ENCODE measurements at regions not wholly inside any gene's neighbourhood (a gene's known extent, or its start where the extent isn't known, plus 50 kb on each side); places are given as distances from the start of the nearest gene placed in this dataset.

- no peak for TF ChIP-seq ZNF785 (tag by site-specific recombination; IDR thresholded peaks at IDR 0.05)
- no peak for TF ChIP-seq TRIM28 (IDR thresholded peaks at IDR 0.05; ENCODE audit: borderline replicate concordance, low read length)
- no peak for TF ChIP-seq KLF10 (tag by site-specific recombination; IDR thresholded peaks at IDR 0.05)
- no peak for TF ChIP-seq ZNF114 (tag by site-specific recombination; IDR thresholded peaks at IDR 0.05)
- no peak for TF ChIP-seq SP7 (tag by site-specific recombination; IDR thresholded peaks at IDR 0.05)
- TF ChIP-seq ZNF639 (tag by site-specific recombination; IDR thresholded peaks at IDR 0.05) = no peak
- no peak for TF ChIP-seq SP3 (tag by site-specific recombination; IDR thresholded peaks at IDR 0.05)
- TF ChIP-seq ZNF514 (tag by site-specific recombination; IDR thresholded peaks at IDR 0.05) = no peak
- TF ChIP-seq REPIN1 (tag by site-specific recombination; IDR thresholded peaks at IDR 0.05; ENCODE audit: low read depth) = no peak
- no peak for TF ChIP-seq ZNF571 (tag by site-specific recombination; IDR thresholded peaks at IDR 0.05)
- TF ChIP-seq SETDB1 (IDR thresholded peaks at IDR 0.05; ENCODE audit: insufficient read length, low read length) = no peak
- TF ChIP-seq HOXA7 (CRISPR knock-in tag; IDR thresholded peaks at IDR 0.05; ENCODE audit: borderline replicate concordance) = no peak
- Histone ChIP-seq H3K4me3 (ENCODE audit: low read depth, low read length) (no peak overlapping the region), H3K27ac (ENCODE audit: extremely low read depth, low read depth, low read length) (no peak overlapping the region), H3K9me3 (ENCODE audit: control insufficient read depth, insufficient read depth, low read depth, low read length) (no peaks in the 10 kb centered on the region), H3K36me3 (ENCODE audit: control insufficient read depth in 2 of 2, insufficient read depth in 1 of 2, low read length in 2 of 2) (no peaks in the 10 kb centered on the region), H3K4me1 (ENCODE audit: control insufficient read depth, insufficient read depth, low read length) (no peaks in the 10 kb centered on the region)
- ChIA-PET CTCF (interaction anchor here (0.6 kb wide), 1 partner anchor 90 kb away, joined by 3 read pairs; no protein-coding TSS in a partner anchor), POLR2A (no interaction called here)
These were observed 80.3 kb upstream of the FRY start for GRCh38 chr13:31951215-31951678.

- POLR2A ChIA-PET = interaction anchor here (0.6 kb wide), 1 partner anchor 14 kb away, joined by 4 read pairs; no protein-coding TSS in a partner anchor
- Histone ChIP-seq H3K4me1 (ENCODE audit: control insufficient read depth, insufficient read depth, low read length) (no peaks in the 10 kb centered on the region), H3K9me3 (ENCODE audit: control insufficient read depth, insufficient read depth, low read depth, low read length) (no peaks in the 10 kb centered on the region), H3K36me3 (ENCODE audit: control insufficient read depth in 2 of 2, insufficient read depth in 1 of 2, low read length in 2 of 2) (no peaks in the 10 kb centered on the region), H3K4me3 (ENCODE audit: low read depth, low read length) (no peak overlapping the region), H3K27ac (ENCODE audit: extremely low read depth, low read depth, low read length) (no peak overlapping the region)
- TF ChIP-seq ZNF560 (tag by site-specific recombination; IDR thresholded peaks at IDR 0.05; ENCODE audit: borderline replicate concordance) (no peak), ZNF529 (tag by site-specific recombination; IDR thresholded peaks at IDR 0.05; ENCODE audit: insufficient replicate concordance) (no peak), AEBP2 (tag by site-specific recombination; IDR thresholded peaks at IDR 0.05; ENCODE audit: borderline replicate concordance) (no peak), ZNF692 (tag by site-specific recombination; IDR thresholded peaks at IDR 0.05) (no peak)
- CTCF ChIA-PET = interaction anchor here (1.2 kb wide), 1 partner anchor 43 kb away, joined by 3 read pairs; no protein-coding TSS in a partner anchor
These were observed 78.8 kb upstream of the FRY start for GRCh38 chr13:31952641-31953380.

GRCh38 chr13:31955101-31955500 is 76.5 kb upstream of the FRY start:
- CTCF ChIA-PET = no interaction called here
- Histone ChIP-seq H3K4me3 (ENCODE audit: low read depth, low read length) (no peak overlapping the region), H3K9me3 (ENCODE audit: control insufficient read depth, insufficient read depth, low read depth, low read length) (no peaks in the 10 kb centered on the region), H3K36me3 (ENCODE audit: control insufficient read depth in 2 of 2, insufficient read depth in 1 of 2, low read length in 2 of 2) (no peaks in the 10 kb centered on the region), H3K27ac (ENCODE audit: extremely low read depth, low read depth, low read length) (no peak overlapping the region), H3K4me1 (ENCODE audit: control insufficient read depth, insufficient read depth, low read length) (no peaks in the 10 kb centered on the region)
- POLR2A ChIA-PET = no interaction called here
- TF ChIP-seq INSM2 (tag by site-specific recombination; IDR thresholded peaks at IDR 0.05) (no peak), ATF2 (tag by site-specific recombination; IDR thresholded peaks at IDR 0.05; ENCODE audit: low read depth) (no peak), ZNF140 (tag by site-specific recombination; IDR thresholded peaks at IDR 0.05) (no peak), ZNF132 (tag by site-specific recombination; IDR thresholded peaks at IDR 0.05; ENCODE audit: borderline replicate concordance) (no peak), ZNF404 (tag by site-specific recombination; IDR thresholded peaks at IDR 0.05) (no peak), ZSCAN18 (tag by site-specific recombination; IDR thresholded peaks at IDR 0.05) (no peak), ZNF747 (tag by site-specific recombination; IDR thresholded peaks at IDR 0.05) (no peak)
